WTC11 (cell line): ENCODE measurements at regions not wholly inside any gene's neighbourhood (a gene's known extent, or its start where the extent isn't known, plus 50 kb on each side); places are given as distances from the start of the nearest gene placed in this dataset.

ENCODE experiments used
- ATAC-seq: fragments of 200-7000 bp; cut with Tn5 transposase; 2 replicates; pipeline ENCODE4 v1.10.0; 2021; ENCODE audit warnings: mild to moderate bottlenecking, moderate library complexity
- CTCF ChIA-PET: fragments of 300-600 bp; sonication (Branson Sonifier 250); formaldehyde crosslinking; loops from one replicate; lab custom pipeline; 2021; ENCODE audit warnings: antibody characterized with exemption; lab: Charles Lee
- POLR2A ChIA-PET: fragments of 350-600 bp; sonication (Branson Sonifier 250); formaldehyde crosslinking; loops from one replicate; lab custom pipeline; 2021; ENCODE audit warnings: antibody characterized with exemption; lab: Charles Lee
- DNase-seq: peaks from one replicate; pipeline ENCODE4 v3.0.0; 2021; ENCODE audit warnings: low spot score
- H3K27ac Mint-ChIP-seq: 2 replicates; pipeline ENCODE4 v1.8.0; 2021; ENCODE audit warnings: mixed read lengths
- H3K27me3 Mint-ChIP-seq: 2 replicates; pipeline ENCODE4 v1.8.0; 2021; ENCODE audit warnings: low read depth, mild to moderate bottlenecking, moderate library complexity, mixed read lengths
- H3K36me3 Mint-ChIP-seq: 2 replicates; pipeline ENCODE4 v1.8.0; 2021; ENCODE audit warnings: mixed read lengths
- H3K4me1 Mint-ChIP-seq: 2 replicates; pipeline ENCODE4 v1.8.0; 2022; ENCODE audit warnings: mixed read lengths
- H3K4me3 Mint-ChIP-seq: 2 replicates; pipeline ENCODE4 v1.8.0; 2021; ENCODE audit warnings: mild to moderate bottlenecking, moderate library complexity, mixed read lengths
- H3K9me3 Mint-ChIP-seq: 2 replicates; pipeline ENCODE4 v1.8.0; 2021; ENCODE audit warnings: mixed read lengths
- ARID4B ChIP-seq: sonication (generic); formaldehyde crosslinking; IDR thresholded peaks from 2 replicates; pipeline ENCODE4 v1.8.0; 2023; ENCODE audit warnings: missing genetic modification reagents, mild to moderate bottlenecking, borderline replicate concordance
- ATF1 ChIP-seq: sonication (generic); formaldehyde crosslinking; IDR thresholded peaks from 2 replicates; pipeline ENCODE4 v1.8.1; 2023; ENCODE audit warnings: mild to moderate bottlenecking, moderate library complexity, missing genetic modification reagents
- ATF6 ChIP-seq: sonication (generic); formaldehyde crosslinking; IDR thresholded peaks from 2 replicates; pipeline ENCODE4 v1.8.1; 2023; ENCODE audit warnings: mild to moderate bottlenecking, missing genetic modification reagents
- ELF4 ChIP-seq: sonication (generic); formaldehyde crosslinking; IDR thresholded peaks from 2 replicates; pipeline ENCODE4 v1.8.1; 2022; ENCODE audit warnings: low read depth, mild to moderate bottlenecking, moderate library complexity, missing genetic modification reagents
- ETV6 ChIP-seq: sonication (generic); formaldehyde crosslinking; IDR thresholded peaks from 2 replicates; pipeline ENCODE4 v1.8.1; 2022; ENCODE audit warnings: mild to moderate bottlenecking, missing genetic modification reagents
- FOXK1 ChIP-seq: sonication (generic); formaldehyde crosslinking; IDR thresholded peaks from 2 replicates; pipeline ENCODE4 v1.8.0; 2022; ENCODE audit warnings: mild to moderate bottlenecking, moderate library complexity, missing genetic modification reagents
- PREB ChIP-seq: sonication (generic); formaldehyde crosslinking; IDR thresholded peaks from 2 replicates; pipeline ENCODE4 v1.8.1; 2022; ENCODE audit warnings: mild to moderate bottlenecking, missing genetic modification reagents, moderate library complexity, borderline replicate concordance
- RORB ChIP-seq: fragments of 250-450 bp; sonication (Bioruptor Pico); IDR thresholded peaks from 2 replicates; pipeline ENCODE4 v1.9.0; 2021; ENCODE audit warnings: mild to moderate bottlenecking
- SOX15 ChIP-seq: fragments of 250-450 bp; sonication (Bioruptor Pico); IDR thresholded peaks from 2 replicates; pipeline ENCODE4 v1.9.0; 2021; ENCODE audit warnings: mild to moderate bottlenecking
- ZNF396 ChIP-seq: fragments of 250-450 bp; sonication (Bioruptor Pico); IDR thresholded peaks from 2 replicates; pipeline ENCODE4 v1.8.0; 2021; ENCODE audit warnings: mild to moderate bottlenecking, moderate library complexity, borderline replicate concordance
- ZNF512 ChIP-seq: sonication (generic); formaldehyde crosslinking; IDR thresholded peaks from 2 replicates; pipeline ENCODE4 v1.8.1; 2022; ENCODE audit warnings: missing genetic modification reagents, borderline replicate concordance
- ZSCAN18 ChIP-seq: fragments of 250-450 bp; sonication (Bioruptor Pico); IDR thresholded peaks from 2 replicates; pipeline ENCODE4 v2.1.2; 2022; ENCODE audit warnings: mild to moderate bottlenecking, moderate library complexity

GRCh38 chr13:50589651-50590054 is 253.8 kb downstream of the DLEU7 start:
- Mint-ChIP-seq H3K9me3 (no peaks in the 10 kb centered on the region), H3K4me1 (peaks cover 21% of the 10 kb centered on the region), H3K27ac (no peak overlapping the region), H3K36me3 (no peaks in the 10 kb centered on the region), H3K27me3 (no peaks in the 10 kb centered on the region), H3K4me3 (no peak overlapping the region)
- ChIA-PET CTCF (no interaction called here), POLR2A (no interaction called here)
- no peak for DNase-seq
- no peak for ATAC-seq
- no peak for TF ChIP-seq ATF6 (CRISPR knock-in tag)
- no peak for TF ChIP-seq SOX15 (CRISPR knock-in tag)
- no peak for TF ChIP-seq ZSCAN18 (CRISPR knock-in tag)
- TF ChIP-seq ELF4 (CRISPR knock-in tag), result no peak
- no peak for TF ChIP-seq ETV6
- TF ChIP-seq RORB (CRISPR knock-in tag), result no peak
- TF ChIP-seq ARID4B (CRISPR knock-in tag), result no peak
- no peak for TF ChIP-seq ZNF396 (CRISPR knock-in tag)
- no peak for TF ChIP-seq PREB (CRISPR knock-in tag)
- no peak for TF ChIP-seq ATF1 (CRISPR knock-in tag)
- no peak for TF ChIP-seq FOXK1 (CRISPR knock-in tag)

GRCh38 chr13:50592412-50593155 is 250.9 kb downstream of the DLEU7 start:
- no peak for TF ChIP-seq ZNF512 (CRISPR knock-in tag)
- Mint-ChIP-seq H3K27me3 (no peaks in the 10 kb centered on the region), H3K36me3 (no peaks in the 10 kb centered on the region), H3K4me1 (peaks cover 27% of the 10 kb centered on the region), H3K27ac (no peak overlapping the region), H3K4me3 (no peak overlapping the region), H3K9me3 (no peaks in the 10 kb centered on the region)
- ChIA-PET POLR2A (no interaction called here), CTCF (no interaction called here)
- no peak for DNase-seq
- no peak for ATAC-seq
